GM18517 (cell line): ENCODE measurements at regions not wholly inside any gene's neighbourhood (a gene's known extent, or its start where the extent isn't known, plus 50 kb on each side); places are given as distances from the start of the nearest gene placed in this dataset.
A peak's percentile ranks its signal among the peaks of the same experiment; 100 is the strongest.

Experiments used
- ATAC-seq: cut with Tn5 transposase; IDR thresholded peaks from one replicate; pipeline ENCODE4 v1.9.1; 2021; ENCODE audit warnings: mild to moderate bottlenecking, moderate library complexity; ENCODE audit not compliant: unreplicated experiment

DNA sequence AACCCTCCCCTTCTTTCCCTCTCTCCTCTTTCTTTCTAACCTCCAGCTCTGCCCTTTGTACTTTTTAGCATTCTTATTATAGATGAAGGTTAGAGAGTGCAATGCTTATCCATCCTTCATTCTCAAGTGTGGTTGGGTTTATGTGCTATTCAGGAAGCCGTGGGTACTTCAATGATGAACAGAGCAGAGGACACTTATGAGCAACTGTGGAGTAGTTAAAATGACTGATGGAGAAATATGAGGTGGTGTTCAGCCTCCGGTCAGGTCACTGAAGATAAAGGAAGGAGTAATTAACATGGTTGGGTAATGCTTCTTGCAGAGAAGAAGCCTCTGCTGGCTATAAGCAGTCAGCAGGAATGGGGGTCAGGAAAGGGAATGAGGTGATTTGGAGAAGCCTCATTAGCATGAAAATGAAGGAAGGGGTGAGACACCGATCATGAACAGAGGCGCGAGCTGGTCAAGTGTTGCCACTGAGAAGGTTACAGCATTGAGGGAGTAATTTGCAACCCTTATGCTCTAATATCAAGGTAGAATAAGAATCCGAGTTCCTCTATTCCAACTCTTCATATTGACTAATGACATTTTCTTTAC is 174.7 kb downstream of the LPIN1 start:
- ATAC-seq, result no peak

DNA sequence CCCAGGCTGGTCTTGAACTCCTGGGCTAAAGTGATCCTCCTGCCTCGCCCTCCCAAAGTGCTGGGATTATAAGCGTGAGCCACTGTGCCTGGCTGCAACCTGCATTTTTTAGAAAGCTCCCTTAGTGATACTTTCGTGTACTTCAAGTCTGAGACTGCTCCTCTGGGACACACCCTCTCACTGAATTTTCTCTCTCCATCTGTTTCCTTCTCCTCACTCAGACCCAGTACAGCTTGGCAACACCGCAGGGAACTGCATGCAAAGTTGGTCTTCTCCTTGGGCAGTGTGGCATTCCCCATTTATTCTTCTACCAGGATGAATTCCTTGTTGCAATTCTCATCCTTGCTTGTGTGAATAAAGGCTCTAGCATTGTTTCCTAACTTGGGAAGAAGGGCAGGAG is 175.9 kb downstream of the LPIN1 start:
- no peak for ATAC-seq

DNA sequence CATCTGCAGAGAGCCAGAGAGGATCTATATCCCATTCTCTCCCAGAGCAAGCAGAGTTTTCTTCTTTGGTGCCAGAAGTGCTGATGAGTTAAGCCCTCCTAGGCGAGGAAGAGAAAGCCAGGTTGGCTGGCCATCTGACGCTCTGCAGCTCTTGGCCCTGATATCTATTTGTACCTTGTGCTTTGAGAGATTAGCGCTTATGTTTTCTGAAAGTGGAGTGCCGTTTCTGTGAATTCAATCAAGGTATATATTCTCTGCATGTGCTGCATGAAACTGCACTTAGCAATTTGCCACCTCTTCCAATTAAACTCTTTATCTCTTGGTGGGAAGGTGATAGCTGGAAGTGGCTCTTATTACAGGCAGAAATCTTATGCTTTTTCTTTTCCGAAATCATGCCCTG is 177.5 kb downstream of the LPIN1 start:
- ATAC-seq, result no peak

DNA sequence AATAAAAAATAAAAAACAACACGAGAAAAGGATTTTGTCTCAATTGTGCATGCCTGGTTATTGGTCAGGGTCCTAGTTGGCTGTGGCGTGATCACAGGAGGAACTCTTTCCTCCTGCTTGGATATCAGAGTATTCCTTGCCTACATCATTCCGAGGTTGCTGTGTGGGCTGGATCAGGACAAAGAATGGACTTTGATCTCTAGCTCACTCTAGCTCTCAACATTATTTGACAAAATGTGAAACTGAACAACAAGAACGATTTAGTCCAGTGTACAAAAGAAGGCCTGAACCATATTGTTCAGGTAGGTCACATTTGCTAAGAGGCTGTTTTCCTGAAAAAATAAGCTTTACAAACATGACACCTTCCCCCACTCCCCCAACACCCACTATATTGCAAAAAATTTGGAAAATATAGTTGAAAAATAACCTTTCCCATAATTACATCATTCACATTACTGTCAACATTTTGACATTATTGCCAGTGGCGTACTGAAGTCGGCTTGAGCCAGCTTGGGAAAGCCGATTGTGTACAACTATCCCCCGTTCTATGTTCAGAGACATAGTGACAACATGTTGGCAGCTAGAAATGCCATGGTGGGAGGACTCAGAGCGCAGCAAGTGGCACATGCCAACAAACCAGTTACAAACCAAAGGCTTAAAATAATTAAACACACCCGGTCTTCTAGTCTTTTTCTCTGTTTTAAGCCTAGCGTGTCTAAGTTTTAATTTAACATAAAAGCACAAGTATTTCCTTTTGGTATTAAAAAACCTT is 179.0 kb downstream of the LPIN1 start:
- no peak for ATAC-seq

DNA sequence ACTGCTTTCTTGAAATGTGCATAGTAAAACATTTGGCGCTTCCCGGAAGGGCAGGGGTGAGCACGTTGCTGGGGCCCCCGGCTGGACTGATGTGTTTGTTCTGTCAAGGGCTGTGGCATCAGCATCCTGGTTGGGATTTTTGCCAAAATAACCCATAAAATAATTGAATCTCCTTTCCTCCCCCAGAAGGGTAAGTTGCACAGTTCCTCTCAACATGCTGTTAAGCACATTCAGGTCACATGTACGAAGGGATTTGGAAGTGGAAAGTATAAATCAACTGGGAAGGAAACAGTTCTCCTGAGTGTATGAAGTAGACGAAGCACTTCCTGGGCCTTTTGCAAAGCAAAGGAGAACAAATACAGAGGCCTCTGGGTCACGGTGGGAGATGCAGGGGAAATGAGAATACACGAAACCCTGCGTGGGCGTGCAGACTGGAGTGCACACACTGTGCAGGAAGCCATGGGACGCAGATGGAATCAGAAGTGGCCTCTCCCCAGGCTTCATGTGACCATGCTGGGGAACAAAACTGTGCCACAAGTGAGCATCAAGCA is 183.9 kb downstream of the LPIN1 start:
- ATAC-seq, result no peak

DNA sequence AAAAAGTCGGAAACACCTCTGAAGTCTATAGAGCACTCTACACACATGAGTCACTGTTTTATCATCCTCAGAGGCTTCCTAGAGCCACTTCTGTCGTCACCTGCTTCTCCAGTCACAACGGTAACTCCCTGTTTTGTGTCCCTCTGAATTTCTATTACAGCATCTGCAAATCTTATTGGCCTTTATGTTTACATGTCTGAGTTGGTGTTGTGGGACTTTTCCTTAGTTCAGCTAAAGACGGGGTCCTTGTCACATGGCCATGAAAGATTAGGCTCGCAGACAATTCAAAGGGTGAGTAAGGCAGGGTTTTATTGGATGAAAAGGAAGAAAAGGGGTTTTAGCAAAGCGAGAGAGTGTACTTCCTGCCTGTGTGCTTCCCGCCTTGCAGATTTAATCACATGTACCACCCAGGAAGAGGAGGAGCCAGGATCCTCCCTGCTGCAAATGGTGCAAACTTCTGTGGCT is 185.6 kb downstream of the LPIN1 start:
- no peak for ATAC-seq

DNA sequence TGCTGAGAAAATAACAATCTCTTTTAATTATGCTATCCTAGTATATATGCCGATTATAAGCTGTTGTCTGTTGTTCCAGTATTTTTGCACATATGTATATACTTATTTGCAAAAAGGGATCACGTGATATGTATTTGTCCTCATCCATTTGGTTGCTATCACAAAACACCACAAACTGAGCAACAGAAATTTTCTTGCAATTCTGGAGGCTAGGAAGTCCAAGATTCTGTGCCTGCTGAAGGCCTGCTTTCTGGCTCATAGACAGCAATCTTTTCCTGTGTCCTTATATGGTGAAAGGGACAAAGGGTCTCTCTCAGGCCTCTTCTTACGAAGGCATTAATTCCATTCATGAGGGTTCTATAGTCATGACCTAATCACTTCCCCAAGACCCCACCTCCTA is 186.5 kb downstream of the LPIN1 start:
- ATAC-seq, result no peak

DNA sequence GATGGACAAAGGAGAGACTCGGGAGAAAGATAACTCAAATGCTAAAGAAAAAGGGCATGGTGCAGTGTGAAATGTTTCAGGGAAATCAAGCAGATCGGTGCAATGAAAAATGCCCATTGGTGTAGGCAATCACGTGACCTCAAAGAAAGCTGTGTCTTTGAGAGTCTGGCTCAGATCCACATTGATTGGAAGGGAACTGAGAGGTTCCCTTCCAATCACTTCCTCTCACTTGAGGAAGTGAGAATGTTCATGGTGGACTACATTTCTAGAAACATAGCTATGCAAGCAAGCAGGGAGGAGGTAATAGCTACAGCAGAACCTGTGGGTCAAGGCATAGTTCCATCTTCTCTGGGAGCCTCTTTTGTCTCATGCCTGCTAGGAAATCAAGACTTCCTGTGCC is 187.4 kb downstream of the LPIN1 start:
- no peak for ATAC-seq

DNA sequence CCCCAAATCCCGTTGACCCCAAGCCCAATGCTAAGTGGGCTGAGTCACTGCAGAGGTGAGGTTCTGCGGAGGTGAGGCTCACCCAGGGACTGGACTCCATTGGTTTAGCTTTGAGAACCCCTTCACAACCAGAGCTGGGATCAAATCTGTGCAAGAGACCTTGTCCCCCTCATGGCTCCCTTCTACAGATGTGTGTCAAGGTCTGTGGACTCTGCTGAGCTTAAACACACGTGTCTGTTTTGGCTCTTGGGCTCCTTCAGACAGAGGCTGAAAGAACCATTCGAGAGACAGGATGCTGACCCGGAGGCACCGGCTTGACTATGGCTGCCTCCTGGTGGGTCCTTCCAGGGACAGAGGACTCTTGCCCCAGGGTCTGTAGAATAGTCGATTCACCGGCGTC is 190.3 kb downstream of the LPIN1 start:
- no peak for ATAC-seq

DNA sequence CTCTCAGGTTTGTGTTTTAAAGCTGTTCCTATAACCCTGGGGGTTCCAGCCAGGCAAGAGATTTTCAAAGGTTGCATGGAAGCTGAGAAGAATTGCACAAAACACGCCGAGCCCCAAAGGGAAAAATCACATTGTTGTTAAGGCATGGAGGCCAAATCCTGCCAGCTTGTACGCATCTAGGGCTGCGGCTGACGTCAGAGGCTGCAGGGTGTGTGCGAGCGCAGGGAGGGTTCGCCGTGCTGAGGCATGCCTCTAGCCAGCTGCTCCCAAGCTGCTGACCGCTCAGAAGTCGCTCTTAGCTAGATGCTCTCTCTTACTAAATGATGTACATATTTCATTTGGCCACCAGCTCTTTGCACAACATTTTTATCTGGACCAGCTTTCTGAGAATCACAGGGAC is 191.8 kb downstream of the LPIN1 start:
- ATAC-seq, result no peak

DNA sequence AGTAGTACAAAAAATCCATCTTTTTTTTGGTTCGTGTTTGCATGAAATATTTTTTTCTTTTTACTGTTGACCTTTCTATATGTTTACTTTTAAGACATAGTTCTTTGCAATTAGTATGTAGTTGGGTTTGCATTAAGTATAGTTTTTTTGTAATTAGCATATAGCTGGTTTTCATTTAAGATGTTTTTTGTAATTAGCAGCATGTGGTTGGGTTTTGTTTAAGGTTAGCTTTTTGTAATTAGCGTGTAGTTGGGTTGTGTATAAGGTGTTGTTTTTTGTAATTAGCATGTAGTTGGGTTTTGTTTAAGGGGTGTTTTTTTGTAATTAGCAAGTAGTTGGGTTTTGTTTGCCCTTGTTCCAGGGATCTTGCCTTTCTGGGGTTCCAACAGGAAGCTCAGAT is 193.1 kb downstream of the LPIN1 start:
- no peak for ATAC-seq

DNA sequence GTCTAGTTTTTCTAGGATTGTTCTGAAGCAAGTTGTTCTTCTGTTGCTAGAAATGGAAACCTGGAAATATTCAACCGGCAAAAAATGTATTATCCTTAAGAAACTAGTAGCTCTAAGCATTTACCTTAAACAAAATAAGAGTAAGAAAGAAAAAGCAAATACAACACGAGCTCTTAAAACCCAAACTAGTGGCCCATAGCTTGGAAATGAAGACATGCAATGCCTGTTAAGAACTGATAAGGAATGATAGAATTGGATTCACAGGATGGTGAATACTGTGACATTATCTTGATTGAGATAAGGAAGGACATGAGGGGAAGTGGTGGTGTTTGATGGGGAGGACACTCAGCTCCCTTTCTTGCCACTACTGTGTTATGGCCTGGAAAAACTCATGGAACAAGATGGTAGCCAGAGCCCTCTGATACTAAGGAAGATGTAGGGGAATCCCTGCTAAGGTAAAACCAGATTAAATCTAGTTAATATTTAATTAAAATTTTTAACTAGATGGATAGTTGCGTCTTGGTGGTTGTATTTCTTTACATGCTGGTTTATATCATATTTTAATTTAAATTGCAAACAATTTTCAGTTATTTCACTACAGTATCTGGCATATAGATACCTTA is 193.8 kb downstream of the LPIN1 start:
- no peak for ATAC-seq

DNA sequence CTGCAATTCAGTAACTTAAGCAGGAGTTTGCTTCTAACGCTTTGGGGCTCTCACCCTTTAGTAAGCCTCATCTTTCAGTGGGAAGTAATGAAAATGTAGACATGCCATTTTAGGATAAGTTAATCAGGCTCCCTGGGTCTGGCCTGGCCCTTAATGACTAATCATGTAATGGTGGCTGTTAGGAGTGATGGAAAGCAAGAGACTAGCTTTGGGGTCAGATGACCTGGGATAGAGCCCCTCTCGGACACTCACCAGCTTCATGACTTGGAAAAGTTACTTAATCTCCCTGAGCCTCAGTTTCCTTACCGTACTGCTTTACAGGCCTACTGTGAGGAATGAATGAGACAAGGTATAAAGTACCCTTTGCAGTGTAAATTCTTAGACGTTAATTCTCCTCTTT is 194.4 kb downstream of the LPIN1 start:
- ATAC-seq, result no peak

DNA sequence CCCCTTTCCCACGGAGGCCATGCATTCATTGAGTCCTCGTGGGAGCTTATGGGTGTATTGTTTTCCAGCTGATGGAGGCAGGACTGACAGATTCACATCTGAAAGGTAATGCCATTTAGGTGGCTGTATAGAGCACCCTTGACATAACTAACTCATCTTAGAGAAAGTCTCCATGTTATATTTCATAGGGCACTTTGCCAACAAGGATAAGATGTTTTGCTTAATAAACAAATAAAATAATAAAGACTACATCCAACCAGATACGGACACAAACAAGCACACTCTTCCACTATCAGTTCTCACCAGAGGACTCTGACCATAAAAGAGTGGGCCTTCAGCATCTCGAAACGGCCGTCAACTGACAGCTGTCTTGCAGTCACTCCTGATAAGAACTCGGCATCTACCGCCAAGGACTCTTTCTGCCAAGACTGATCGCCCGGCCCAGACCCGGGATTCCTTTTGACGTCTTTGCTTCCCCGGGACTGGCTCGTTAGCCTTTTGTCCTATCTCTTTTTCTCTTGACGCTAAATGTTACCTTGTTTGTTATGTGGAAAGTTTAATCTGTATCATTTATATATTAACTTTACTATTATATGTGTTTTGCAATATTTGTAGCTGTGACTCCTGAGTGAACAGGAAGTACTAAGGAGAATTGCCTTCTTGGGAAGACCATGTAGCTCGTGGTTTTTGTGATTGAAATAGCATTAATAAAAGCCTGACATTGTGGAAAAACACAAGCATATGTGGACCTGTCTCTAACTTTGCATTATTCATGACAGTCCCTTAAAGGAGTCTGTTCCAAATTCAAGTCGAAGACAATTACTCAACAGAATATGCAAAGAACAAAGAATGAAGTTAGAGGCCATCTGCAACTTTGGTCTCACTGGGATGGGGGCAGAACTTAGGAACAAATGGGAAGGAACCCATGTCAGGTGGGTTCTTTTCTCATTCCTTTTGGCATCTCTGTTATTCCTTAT is 195.1 kb downstream of the LPIN1 start:
- no peak for ATAC-seq

DNA sequence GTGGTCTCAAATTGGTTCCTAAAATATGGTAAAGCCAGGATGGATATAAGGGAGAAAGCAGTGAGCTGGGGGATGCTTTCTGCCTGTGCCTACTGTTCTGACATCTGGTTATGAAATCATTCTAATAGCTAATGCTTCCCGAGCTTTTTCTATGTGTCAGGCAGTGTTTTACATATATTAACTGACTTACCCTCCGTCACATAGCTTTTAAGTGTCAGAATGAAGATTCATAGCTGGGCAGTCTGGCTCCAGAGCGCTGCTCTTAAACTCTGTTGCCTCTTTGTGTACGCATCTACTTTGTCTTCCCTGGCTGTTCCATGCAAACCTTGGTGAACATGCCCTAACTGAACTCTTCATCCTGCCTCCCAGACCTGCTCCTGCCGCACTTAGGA is 195.7 kb downstream of the LPIN1 start:
- no peak for ATAC-seq

DNA sequence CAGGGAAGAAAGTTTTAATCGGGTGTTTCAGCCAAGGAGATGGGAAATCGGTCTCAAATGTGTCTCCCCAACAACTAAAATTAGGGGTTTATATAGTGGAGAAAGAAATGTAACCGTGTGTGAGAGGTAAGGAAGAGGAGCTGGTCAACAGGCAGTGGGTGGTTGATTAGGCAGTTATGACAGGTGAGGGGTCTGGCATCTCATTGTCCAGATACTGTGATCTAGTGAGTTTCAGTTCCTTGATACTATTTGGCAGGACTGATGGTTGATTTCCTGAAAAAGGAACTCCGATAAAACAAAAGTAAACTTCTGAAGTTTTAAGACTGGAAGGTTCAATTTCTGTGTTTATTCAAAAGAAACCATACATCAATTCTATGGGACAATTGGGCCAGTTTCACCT is 197.9 kb downstream of the LPIN1 start:
- no peak for ATAC-seq

DNA sequence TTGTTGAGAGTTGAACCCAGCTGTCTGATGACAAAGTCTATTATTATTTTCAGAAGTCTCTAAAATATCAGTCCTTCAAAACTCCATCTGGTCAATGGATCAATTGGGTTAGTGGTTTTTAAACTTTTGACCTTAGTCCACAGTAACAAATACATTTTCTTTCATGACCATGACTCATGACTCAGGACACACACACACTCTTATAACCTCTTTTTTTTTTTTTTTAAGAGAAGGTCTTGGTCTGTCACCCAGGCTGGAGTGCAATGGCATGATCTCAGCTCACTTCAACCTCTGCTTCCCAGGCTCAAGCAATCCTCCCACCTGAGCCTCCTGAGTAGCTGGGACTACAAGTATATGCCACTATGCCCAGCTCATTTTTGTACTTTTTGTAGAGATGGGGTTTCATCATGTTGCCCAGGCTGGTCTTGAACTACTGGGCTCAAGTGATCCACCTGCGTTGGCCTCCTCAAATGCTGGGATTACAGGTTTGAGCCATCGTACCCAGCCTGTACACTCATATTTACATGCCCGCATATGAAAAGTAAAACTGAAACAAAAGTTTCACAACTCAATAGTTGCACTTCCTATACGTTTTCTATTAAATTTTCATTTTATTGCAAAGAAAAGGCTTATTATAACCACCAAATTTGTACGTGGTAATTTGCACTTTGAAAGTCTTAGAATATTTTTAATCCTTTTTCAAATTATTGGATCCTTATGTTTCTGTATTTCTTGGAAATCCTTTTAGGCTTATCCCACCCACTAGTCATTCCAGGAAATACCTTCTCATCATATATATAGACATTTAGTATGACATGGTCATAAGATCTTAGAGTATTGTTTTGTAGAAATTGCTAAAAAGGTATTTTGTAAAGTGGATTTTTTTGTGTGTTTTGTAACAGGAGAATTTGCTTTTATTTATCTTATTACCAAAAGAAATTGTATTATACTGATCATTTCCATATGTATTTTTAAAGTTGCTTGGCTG is 199.0 kb downstream of the LPIN1 start:
- peak; percentile 92 for ATAC-seq

DNA sequence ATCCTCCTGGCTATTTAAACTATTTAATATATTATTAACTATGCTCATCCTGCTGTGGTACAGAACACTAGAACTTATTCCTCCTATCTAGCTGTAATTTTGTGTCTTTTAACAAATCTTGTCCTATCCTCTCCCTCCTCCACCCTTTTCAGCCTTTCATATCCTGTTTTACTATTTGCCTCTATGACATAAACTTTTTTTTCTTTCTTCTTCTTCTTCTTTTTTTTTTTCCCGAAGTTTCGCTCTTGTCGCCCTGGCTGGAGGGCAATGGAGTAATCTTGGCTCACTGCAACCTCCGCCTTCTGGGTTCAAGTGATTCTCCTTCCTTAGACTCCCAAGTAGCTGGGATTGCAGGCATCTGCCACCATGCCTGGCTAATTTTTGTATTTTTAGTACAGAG is 201.5 kb downstream of the LPIN1 start:
- no peak for ATAC-seq

DNA sequence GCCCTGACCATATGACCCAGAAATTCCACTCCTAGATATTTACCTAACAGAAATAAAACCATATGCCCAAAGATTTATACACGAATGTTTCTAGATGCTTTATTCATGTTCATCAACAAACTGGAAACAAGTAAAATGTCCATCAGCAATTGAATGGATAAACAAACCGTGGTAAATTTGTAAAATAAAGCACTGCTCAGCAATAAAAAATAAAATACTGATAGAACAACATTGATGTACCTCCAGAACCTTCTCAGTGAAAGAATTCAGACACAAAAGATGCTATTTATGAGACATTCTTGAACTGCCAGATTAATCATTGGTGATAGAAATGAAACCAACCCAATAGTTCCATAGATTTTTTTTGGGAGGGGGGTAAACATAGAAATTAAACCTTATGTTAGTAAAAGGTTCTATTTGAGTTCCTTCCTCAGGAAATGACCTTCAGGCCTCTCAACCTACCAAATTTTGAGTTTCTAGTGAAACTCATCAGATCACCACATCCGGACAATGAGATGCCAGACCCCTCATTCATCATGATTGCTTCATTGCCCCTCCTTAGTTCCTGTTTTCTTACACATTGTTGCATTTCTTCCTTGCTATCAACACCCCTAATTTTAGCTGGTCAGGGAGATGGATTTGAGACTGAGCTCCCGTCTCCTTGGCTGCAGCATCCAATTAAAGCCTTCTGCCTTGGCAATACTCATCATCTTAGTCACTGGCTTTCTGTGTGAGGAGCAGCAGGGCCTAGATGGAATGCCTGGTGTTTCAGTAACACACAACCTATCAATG is 203.5 kb downstream of the LPIN1 start:
- ATAC-seq, result no peak
